ENCODE measurements at regions not wholly inside any gene's neighbourhood (a gene's known extent, or its start where the extent isn't known, plus 50 kb on each side); places are given as distances from the start of the nearest gene placed in this dataset.
A peak's percentile ranks its signal among the peaks of the same experiment; 100 is the strongest.
"Not testable (repeated sequence)": the region's sequence is repeated elsewhere in the genome, so short reads cannot be mapped to it uniquely, and the experiment has no call there.

- Mint-ChIP-seq H3K36me3 (peaks cover 5% of the 10 kb centered on the region), H3K9me3 (ENCODE audit: low read depth) (peaks cover 3% of the 10 kb centered on the region), H3K27me3 (no peaks in the 10 kb centered on the region), H3K27ac (peak overlapping the region; percentile 92), H3K4me3 (peak overlapping the region; percentile 77), H3K4me1 (ENCODE audit: low read depth) (peaks cover 88% of the 10 kb centered on the region)
These were observed 122.1 kb upstream of the SLC39A10 start for GRCh38 chr2:195534971-195535370.

GRCh38 chr2:195533771-195534642 lies 123.0 kb upstream of the SLC39A10 start:
- Mint-ChIP-seq H3K9me3 (ENCODE audit: low read depth) (peaks cover 2% of the 10 kb centered on the region), H3K4me3 (peak overlapping the region; percentile 77), H3K4me1 (ENCODE audit: low read depth) (peaks cover 84% of the 10 kb centered on the region), H3K27me3 (no peaks in the 10 kb centered on the region), H3K27ac (peak overlapping the region; percentile 92), H3K36me3 (peaks cover 3% of the 10 kb centered on the region)

GRCh38 chr2:195532628-195533271 lies 124.3 kb upstream of the SLC39A10 start:
- peak overlapping the region; percentile 92 for H3K27ac Mint-ChIP-seq
- peak overlapping the region; percentile 77 for H3K4me3 Mint-ChIP-seq
- no peaks in the 10 kb centered on the region for H3K36me3 Mint-ChIP-seq
- H3K4me1 Mint-ChIP-seq (ENCODE audit: low read depth): peaks cover 71% of the 10 kb centered on the region
- H3K9me3 Mint-ChIP-seq (ENCODE audit: low read depth): no peaks in the 10 kb centered on the region
- H3K27me3 Mint-ChIP-seq: no peaks in the 10 kb centered on the region

GRCh38 chr2:195532255-195532627 lies 124.8 kb upstream of the SLC39A10 start:
- H3K27ac Mint-ChIP-seq: peak overlapping the region; percentile 92
- H3K36me3 Mint-ChIP-seq: no peaks in the 10 kb centered on the region
- peak overlapping the region; percentile 77 for H3K4me3 Mint-ChIP-seq
- H3K27me3 Mint-ChIP-seq: no peaks in the 10 kb centered on the region
- peaks cover 66% of the 10 kb centered on the region for H3K4me1 Mint-ChIP-seq (ENCODE audit: low read depth)
- H3K9me3 Mint-ChIP-seq (ENCODE audit: low read depth): no peaks in the 10 kb centered on the region

- peaks cover 61% of the 10 kb centered on the region for H3K4me1 Mint-ChIP-seq (ENCODE audit: low read depth)
- no peaks in the 10 kb centered on the region for H3K36me3 Mint-ChIP-seq
- H3K9me3 Mint-ChIP-seq (ENCODE audit: low read depth): no peaks in the 10 kb centered on the region
- peak overlapping the region; percentile 92 for H3K27ac Mint-ChIP-seq
- H3K27me3 Mint-ChIP-seq: no peaks in the 10 kb centered on the region
- peak overlapping the region; percentile 77 for H3K4me3 Mint-ChIP-seq
These were observed 125.3 kb upstream of the SLC39A10 start for GRCh38 chr2:195531754-195532153.

GRCh38 chr2:195523242-195523641 lies 133.8 kb upstream of the SLC39A10 start:
- H3K27me3 Mint-ChIP-seq; H3K9me3 Mint-ChIP-seq (ENCODE audit: low read depth); H3K27ac Mint-ChIP-seq; H3K4me3 Mint-ChIP-seq; H3K36me3 Mint-ChIP-seq: not testable (repeated sequence)
- peaks cover 10% of the 10 kb centered on the region for H3K4me1 Mint-ChIP-seq (ENCODE audit: low read depth)

GRCh38 chr2:195521589-195521988 lies 135.4 kb upstream of the SLC39A10 start:
- H3K36me3 Mint-ChIP-seq: peaks cover 5% of the 10 kb centered on the region
- H3K4me3 Mint-ChIP-seq: no peak overlapping the region
- H3K27me3 Mint-ChIP-seq: no peaks in the 10 kb centered on the region
- H3K4me1 Mint-ChIP-seq (ENCODE audit: low read depth): peaks cover 19% of the 10 kb centered on the region
- peak overlapping the region; percentile 3 for H3K27ac Mint-ChIP-seq
- H3K9me3 Mint-ChIP-seq (ENCODE audit: low read depth): peaks cover 5% of the 10 kb centered on the region

- H3K9me3 Mint-ChIP-seq (ENCODE audit: low read depth): peaks cover 2% of the 10 kb centered on the region
- H3K36me3 Mint-ChIP-seq: peaks cover 1% of the 10 kb centered on the region
- H3K27ac Mint-ChIP-seq: peak overlapping the region; percentile 30
- peaks cover 23% of the 10 kb centered on the region for H3K4me1 Mint-ChIP-seq (ENCODE audit: low read depth)
- H3K4me3 Mint-ChIP-seq: no peak overlapping the region
- H3K27me3 Mint-ChIP-seq: no peaks in the 10 kb centered on the region
These were observed 136.3 kb upstream of the SLC39A10 start for GRCh38 chr2:195520671-195521155.

- Mint-ChIP-seq H3K36me3 (no peaks in the 10 kb centered on the region), H3K4me3 (no peak overlapping the region), H3K4me1 (ENCODE audit: low read depth) (peaks cover 14% of the 10 kb centered on the region), H3K27me3 (no peaks in the 10 kb centered on the region), H3K9me3 (ENCODE audit: low read depth) (no peaks in the 10 kb centered on the region), H3K27ac (no peak overlapping the region)
These were observed 141.5 kb upstream of the SLC39A10 start for GRCh38 chr2:195515551-195515950.

- peaks cover 20% of the 10 kb centered on the region for H3K4me1 Mint-ChIP-seq (ENCODE audit: low read depth)
- peaks cover 3% of the 10 kb centered on the region for H3K9me3 Mint-ChIP-seq (ENCODE audit: low read depth)
- no peaks in the 10 kb centered on the region for H3K27me3 Mint-ChIP-seq
- H3K4me3 Mint-ChIP-seq: no peak overlapping the region
- H3K36me3 Mint-ChIP-seq: peaks cover 2% of the 10 kb centered on the region
- H3K27ac Mint-ChIP-seq: no peak overlapping the region
These were observed 142.7 kb upstream of the SLC39A10 start for GRCh38 chr2:195514365-195514764.

- no peaks in the 10 kb centered on the region for H3K27me3 Mint-ChIP-seq
- H3K27ac Mint-ChIP-seq: no peak overlapping the region
- H3K4me3 Mint-ChIP-seq: no peak overlapping the region
- H3K9me3 Mint-ChIP-seq (ENCODE audit: low read depth): peaks cover 5% of the 10 kb centered on the region
- peaks cover 25% of the 10 kb centered on the region for H3K4me1 Mint-ChIP-seq (ENCODE audit: low read depth)
- H3K36me3 Mint-ChIP-seq: peaks cover 8% of the 10 kb centered on the region
These were observed 143.9 kb upstream of the SLC39A10 start for GRCh38 chr2:195513119-195513518.

GRCh38 chr2:195509551-195509950 lies 147.5 kb upstream of the SLC39A10 start:
- Mint-ChIP-seq H3K27me3 (no peaks in the 10 kb centered on the region), H3K4me1 (ENCODE audit: low read depth) (peaks cover 13% of the 10 kb centered on the region), H3K36me3 (peaks cover 14% of the 10 kb centered on the region), H3K4me3 (no peak overlapping the region), H3K9me3 (ENCODE audit: low read depth) (peaks cover 17% of the 10 kb centered on the region), H3K27ac (no peak overlapping the region)

GRCh38 chr2:195508139-195508455 lies 148.9 kb upstream of the SLC39A10 start:
- Mint-ChIP-seq H3K36me3 (peaks cover 14% of the 10 kb centered on the region), H3K27ac (no peak overlapping the region), H3K9me3 (ENCODE audit: low read depth) (peaks cover 17% of the 10 kb centered on the region), H3K4me1 (ENCODE audit: low read depth) (peaks cover 13% of the 10 kb centered on the region), H3K4me3 (no peak overlapping the region), H3K27me3 (no peaks in the 10 kb centered on the region)

- H3K36me3 Mint-ChIP-seq: peaks cover 14% of the 10 kb centered on the region
- peaks cover 13% of the 10 kb centered on the region for H3K4me1 Mint-ChIP-seq (ENCODE audit: low read depth)
- no peak overlapping the region for H3K4me3 Mint-ChIP-seq
- peaks cover 17% of the 10 kb centered on the region for H3K9me3 Mint-ChIP-seq (ENCODE audit: low read depth)
- no peaks in the 10 kb centered on the region for H3K27me3 Mint-ChIP-seq
- no peak overlapping the region for H3K27ac Mint-ChIP-seq
These were observed 149.4 kb upstream of the SLC39A10 start for GRCh38 chr2:195507447-195508138.

- Mint-ChIP-seq H3K27ac (no peak overlapping the region), H3K9me3 (ENCODE audit: low read depth) (peaks cover 17% of the 10 kb centered on the region)
These were observed 151.3 kb upstream of the SLC39A10 start for GRCh38 chr2:195505701-195506100.

More at GRCh38 chr2:195505701-195506100, 151.3 kb upstream of the SLC39A10 start:
- peaks cover 13% of the 10 kb centered on the region for H3K4me1 Mint-ChIP-seq (ENCODE audit: low read depth)
- H3K4me3 Mint-ChIP-seq: no peak overlapping the region
- peaks cover 14% of the 10 kb centered on the region for H3K36me3 Mint-ChIP-seq
- no peaks in the 10 kb centered on the region for H3K27me3 Mint-ChIP-seq

All from activated naive CD8-positive, alpha-beta T cell (primary cell).